ENCODE measurements at regions not wholly inside any gene's neighbourhood (a gene's known extent, or its start where the extent isn't known, plus 50 kb on each side); places are given as distances from the start of the nearest gene placed in this dataset.

DNA sequence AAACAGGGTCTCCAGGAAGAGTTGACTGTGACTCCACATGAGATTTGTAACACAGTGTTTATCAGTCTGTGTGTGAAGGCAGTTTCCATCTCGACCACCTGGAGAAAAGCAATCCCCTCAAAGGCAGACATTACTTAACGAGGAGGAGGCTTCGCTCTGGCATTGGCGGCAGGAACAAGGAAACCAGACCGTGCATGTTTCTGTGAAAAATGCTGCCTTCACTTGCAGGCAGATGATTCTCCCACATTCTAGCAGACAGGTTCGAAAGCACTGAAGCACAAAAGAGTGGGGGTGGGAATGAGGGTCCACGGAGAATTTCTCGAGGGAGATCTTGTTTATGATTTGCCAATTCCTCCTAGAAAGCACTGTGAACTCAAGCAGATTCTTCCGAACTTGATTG is 414.0 kb downstream of the SLC4A3 start:
- H3K4me1 ChIP-seq = no peaks in the 10 kb centered on the region
- 59 to 70% (median 67%) methylated on average over 9 of the region's 9 CpGs for WGBS, 5 donors
- H3K27ac ChIP-seq = no peak overlapping the region
- no peaks in the 10 kb centered on the region for H3K36me3 ChIP-seq
- TF ChIP-seq POLR2AphosphoS5 (IDR thresholded peaks at IDR 0.05) (no peak), EP300 (IDR thresholded peaks at IDR 0.05) (no peak), POLR2A (IDR thresholded peaks at IDR 0.05) (no peak)
- TF ChIP-seq, protein P1, sequence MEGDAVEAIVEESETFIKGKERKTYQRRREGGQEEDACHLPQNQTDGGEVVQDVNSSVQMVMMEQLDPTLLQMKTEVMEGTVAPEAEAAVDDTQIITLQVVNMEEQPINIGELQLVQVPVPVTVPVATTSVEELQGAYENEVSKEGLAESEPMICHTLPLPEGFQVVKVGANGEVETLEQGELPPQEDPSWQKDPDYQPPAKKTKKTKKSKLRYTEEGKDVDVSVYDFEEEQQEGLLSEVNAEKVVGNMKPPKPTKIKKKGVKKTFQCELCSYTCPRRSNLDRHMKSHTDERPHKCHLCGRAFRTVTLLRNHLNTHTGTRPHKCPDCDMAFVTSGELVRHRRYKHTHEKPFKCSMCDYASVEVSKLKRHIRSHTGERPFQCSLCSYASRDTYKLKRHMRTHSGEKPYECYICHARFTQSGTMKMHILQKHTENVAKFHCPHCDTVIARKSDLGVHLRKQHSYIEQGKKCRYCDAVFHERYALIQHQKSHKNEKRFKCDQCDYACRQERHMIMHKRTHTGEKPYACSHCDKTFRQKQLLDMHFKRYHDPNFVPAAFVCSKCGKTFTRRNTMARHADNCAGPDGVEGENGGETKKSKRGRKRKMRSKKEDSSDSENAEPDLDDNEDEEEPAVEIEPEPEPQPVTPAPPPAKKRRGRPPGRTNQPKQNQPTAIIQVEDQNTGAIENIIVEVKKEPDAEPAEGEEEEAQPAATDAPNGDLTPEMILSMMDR (IDR thresholded peaks at IDR 0.05) = no peak
- intact Hi-C loops (cut with DNase I; ENCODE audit: low total_unique reads) = no loop called here
- H3K27me3 ChIP-seq = peaks cover 0 to 6% (median 0%) of the 10 kb centered on the region in 3 donors
- no peak for DNase-seq
- no peak overlapping the region for H3K4me3 ChIP-seq
- no peaks in the 10 kb centered on the region for H3K9me3 ChIP-seq

DNA sequence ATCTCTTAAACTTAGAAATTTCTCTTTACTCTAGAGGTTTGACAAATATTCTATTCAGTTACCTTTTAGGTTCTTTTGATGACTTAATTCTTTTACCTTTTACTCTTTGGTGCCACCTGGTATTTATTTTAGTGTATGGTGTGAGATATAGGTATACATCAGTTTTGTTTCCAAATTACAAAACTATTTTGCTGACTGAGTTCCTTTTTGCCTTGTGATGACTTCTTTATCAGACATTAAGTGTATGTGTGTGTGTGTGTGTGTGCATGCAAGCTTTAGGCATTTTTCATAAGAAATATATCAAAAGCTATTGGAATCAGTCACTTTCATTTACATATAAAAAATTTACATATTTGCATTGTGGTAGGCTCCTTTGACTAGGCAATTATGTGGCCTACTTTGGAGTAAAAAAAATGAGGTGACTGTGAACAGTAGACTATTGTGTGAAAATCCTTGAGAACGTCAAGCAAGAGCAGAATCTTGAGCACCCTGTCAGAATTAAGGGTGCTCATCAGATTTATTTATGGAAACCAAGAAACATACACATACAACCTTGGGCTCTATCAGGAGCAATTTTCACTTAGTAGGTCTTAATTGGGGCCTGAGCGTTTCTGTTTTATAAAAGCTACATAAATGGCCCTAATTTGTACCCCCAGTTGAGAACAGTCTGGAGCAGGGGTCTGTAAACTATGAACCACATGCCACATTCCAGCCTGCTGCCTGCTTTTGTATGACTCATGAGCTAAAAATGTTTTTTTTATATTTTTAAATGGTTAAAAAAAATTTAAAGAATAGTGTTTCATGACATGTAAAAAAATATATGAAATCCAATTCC is 415.9 kb downstream of the SLC4A3 start:
- intact Hi-C loops (cut with DNase I; ENCODE audit: low total_unique reads) = no loop called here
- no peak for DNase-seq
- Histone ChIP-seq H3K27ac (no peak overlapping the region), H3K27me3 (peaks cover 0 to 6% (median 0%) of the 10 kb centered on the region in 3 donors), H3K4me3 (no peak overlapping the region), H3K9me3 (no peaks in the 10 kb centered on the region), H3K36me3 (no peaks in the 10 kb centered on the region), H3K4me1 (no peaks in the 10 kb centered on the region)
- TF ChIP-seq POLR2A (IDR thresholded peaks at IDR 0.05) = no peak
- TF ChIP-seq EP300 (IDR thresholded peaks at IDR 0.05) = no peak
- no peak for TF ChIP-seq POLR2AphosphoS5 (IDR thresholded peaks at IDR 0.05)
- TF ChIP-seq, protein P1 (IDR thresholded peaks at IDR 0.05) = no peak
- WGBS, 5 donors = 57 to 73% (median 66%) methylated on average over 2 of the region's 2 CpGs

DNA sequence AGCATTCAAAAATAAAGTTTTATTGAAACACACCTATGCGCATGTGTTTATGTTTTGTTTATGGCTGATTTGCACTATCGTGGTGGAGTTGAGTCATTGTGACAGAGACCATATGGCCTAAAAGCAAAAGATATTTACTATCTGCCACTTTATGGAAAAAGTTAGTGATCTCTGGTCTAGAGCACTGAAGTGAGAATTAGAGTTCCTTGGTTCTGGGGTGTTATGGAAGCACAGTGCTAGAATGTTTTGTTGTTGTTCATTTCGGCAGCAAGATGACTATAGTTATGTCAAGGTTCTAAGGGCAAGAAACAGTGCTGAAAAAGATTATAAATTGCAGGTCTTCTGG is 416.5 kb downstream of the SLC4A3 start:
- TF ChIP-seq, protein P1 (IDR thresholded peaks at IDR 0.05) = no peak
- no peak for TF ChIP-seq EP300 (IDR thresholded peaks at IDR 0.05)
- TF ChIP-seq POLR2AphosphoS5 (IDR thresholded peaks at IDR 0.05) = no peak
- TF ChIP-seq POLR2A (IDR thresholded peaks at IDR 0.05) = no peak
- DNase-seq = no peak
- 78 to 94% (median 84%) methylated on average over 3 of the region's 3 CpGs for WGBS, 5 donors
- no peaks in the 10 kb centered on the region for H3K4me1 ChIP-seq
- no peak overlapping the region for H3K4me3 ChIP-seq
- no peaks in the 10 kb centered on the region for H3K36me3 ChIP-seq
- H3K27me3 ChIP-seq = peaks cover 0 to 6% (median 0%) of the 10 kb centered on the region in 3 donors
- H3K9me3 ChIP-seq = no peaks in the 10 kb centered on the region
- intact Hi-C loops (cut with DNase I; ENCODE audit: low total_unique reads) = no loop called here
- no peak overlapping the region for H3K27ac ChIP-seq

DNA sequence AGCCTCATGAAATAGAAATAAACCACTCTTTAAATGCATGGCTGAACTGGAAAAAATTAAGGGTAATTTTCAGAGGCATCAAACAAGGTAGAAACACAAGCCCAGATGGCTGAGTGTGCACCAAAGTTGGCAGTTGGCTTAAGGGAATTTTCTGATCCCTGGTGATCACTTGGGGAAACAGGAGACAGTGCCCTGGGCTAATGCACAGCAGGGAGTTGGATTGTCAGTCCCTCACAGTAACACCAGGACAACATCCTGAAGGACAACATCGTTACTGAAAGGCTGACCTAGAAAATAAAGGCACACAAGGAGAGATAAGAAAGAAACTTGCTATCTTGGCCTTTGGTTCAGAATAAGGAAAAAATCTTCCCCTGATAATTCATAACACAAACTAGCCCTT is 417.0 kb downstream of the SLC4A3 start:
- Histone ChIP-seq H3K27me3 (peaks cover 0 to 6% (median 0%) of the 10 kb centered on the region in 3 donors), H3K27ac (no peak overlapping the region), H3K9me3 (no peaks in the 10 kb centered on the region), H3K4me1 (no peaks in the 10 kb centered on the region), H3K36me3 (no peaks in the 10 kb centered on the region), H3K4me3 (no peak overlapping the region)
- 17 to 44% (median 25%) methylated on average over 1 of the region's 1 CpG for WGBS, 5 donors
- DNase-seq = no peak
- intact Hi-C loops (cut with DNase I; ENCODE audit: low total_unique reads) = no loop called here
- TF ChIP-seq, protein P1 (IDR thresholded peaks at IDR 0.05) = no peak
- no peak for TF ChIP-seq EP300 (IDR thresholded peaks at IDR 0.05)
- no peak for TF ChIP-seq POLR2A (IDR thresholded peaks at IDR 0.05)
- TF ChIP-seq POLR2AphosphoS5 (IDR thresholded peaks at IDR 0.05) = no peak
